Jurkat, Clone E6-1 (cell line): ENCODE measurements at regions not wholly inside any gene's neighbourhood (a gene's known extent, or its start where the extent isn't known, plus 50 kb on each side); places are given as distances from the start of the nearest gene placed in this dataset.
"Not testable (repeated sequence)": the region's sequence is repeated elsewhere in the genome, so short reads cannot be mapped to it uniquely, and the experiment has no call there.

Experiments
- DNase-seq: peaks from one replicate; pipeline ENCODE4 v3.0.0-alpha.2; 2011; ENCODE audit warnings: low read depth, low spot score
- H3K4me3 ChIP-seq: 2 replicates; pipeline ENCODE4 v1.5.1; 2011; ENCODE audit warnings: mild to moderate bottlenecking, low read length, control low read depth, moderate library complexity

DNA sequence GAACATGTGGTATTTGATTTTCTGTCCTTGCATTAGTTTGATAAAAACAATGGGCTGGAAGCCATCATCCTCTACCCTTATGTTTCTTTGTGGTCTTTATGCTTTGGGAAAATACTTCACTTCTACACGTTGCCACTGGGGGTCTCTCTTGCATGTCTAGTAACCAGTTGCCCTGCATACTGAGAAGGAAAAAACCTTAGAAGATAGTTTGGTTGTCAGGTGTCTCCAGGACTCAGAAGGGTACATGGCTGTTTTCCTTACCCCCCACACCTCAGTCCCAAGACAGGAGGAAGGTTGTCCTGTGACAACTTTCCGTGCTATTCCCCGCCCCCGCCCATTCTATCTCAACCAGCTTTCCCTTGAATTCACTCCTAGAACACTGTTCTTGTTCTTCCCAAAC lies 62.1 kb upstream of the LANCL3 start:
- H3K4me3 ChIP-seq: no peak overlapping the region
- peak; percentile 0 for DNase-seq

DNA sequence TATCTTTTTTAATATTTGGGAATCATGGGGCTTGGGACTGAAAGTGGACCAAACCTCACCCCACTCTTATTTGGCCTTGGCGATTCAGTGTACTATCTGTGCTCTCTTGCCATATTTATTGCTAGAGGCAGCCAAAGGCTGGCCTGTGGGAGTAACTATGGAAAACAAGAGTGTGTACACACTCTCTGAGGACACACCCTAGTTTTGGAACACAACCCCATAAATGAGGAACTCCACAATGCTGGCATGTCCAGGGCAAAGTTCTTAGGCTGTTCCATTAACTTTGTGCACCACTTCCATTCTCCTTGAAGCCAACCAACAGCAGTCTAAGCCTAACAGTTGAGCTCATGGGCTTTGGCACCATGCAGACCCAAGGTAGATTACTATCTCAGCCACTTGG lies 54.9 kb upstream of the LANCL3 start:
- not testable (repeated sequence) for DNase-seq, H3K4me3 ChIP-seq

DNA sequence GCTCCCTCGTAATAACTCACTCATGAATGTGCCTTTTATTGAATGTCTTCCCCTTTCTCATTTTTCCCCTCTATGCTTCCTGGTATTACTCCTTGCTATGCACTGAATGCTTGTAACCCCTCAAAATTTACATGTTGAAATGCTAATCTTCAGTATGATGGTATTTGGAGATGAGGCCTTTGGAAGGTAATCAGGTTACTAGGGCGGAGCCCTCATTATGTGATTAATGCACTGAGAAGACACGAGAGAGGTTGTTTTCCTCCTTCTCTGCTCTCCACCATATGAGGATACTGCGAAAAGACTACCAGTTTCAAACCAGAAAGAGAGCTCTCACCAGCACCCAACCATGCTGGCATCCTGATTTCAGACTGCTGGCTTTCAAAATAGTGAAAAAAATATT lies 52.2 kb upstream of the LANCL3 start:
- DNase-seq: not testable (repeated sequence)

DNA sequence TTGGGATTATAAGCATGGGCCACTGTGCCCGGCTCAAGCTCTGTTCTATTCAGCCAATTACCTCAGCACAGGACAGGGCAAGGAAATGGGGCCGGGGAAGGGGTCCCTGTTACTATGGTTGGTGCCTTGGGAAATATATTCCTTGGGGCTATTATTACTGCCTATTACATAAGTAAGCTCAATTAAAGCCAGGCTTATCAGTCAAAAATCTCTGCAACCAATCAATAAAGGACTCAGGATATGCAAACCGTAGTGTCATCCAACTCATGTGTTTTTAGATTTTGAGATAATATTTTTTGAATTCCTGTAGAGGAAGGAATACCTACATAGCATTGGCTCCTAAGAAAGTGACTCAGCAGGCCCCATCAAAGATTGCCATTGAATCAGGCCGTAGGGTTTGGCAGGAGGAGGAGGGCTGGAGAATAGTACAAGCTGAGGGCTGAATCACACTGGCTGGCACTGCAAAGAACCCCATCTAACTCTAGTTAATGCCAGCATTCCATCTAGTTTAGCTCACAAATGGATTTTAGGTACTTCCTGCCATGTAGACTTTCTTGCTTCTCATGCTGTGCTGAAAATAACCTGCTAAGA lies 50.5 kb upstream of the LANCL3 start:
- H3K4me3 ChIP-seq, DNase-seq: not testable (repeated sequence)

More for the DNA sequence above, 52.2 kb upstream of the LANCL3 start:
- not testable (repeated sequence) for H3K4me3 ChIP-seq
